Activated CD4-positive, CD25-positive, alpha-beta regulatory T cell treated with anti-CD3 and anti-CD28 coated beads, Interleukin-2, amount 50 U/mL, for 16 hours (primary cell): ENCODE measurements at regions not wholly inside any gene's neighbourhood (a gene's known extent, or its start where the extent isn't known, plus 50 kb on each side); places are given as distances from the start of the nearest gene placed in this dataset.

Experiments used
- DNase-seq: peaks from one replicate; pipeline ENCODE4 v3.0.0-alpha.2; 2020; ENCODE audit warnings: low read depth, low spot score

DNA sequence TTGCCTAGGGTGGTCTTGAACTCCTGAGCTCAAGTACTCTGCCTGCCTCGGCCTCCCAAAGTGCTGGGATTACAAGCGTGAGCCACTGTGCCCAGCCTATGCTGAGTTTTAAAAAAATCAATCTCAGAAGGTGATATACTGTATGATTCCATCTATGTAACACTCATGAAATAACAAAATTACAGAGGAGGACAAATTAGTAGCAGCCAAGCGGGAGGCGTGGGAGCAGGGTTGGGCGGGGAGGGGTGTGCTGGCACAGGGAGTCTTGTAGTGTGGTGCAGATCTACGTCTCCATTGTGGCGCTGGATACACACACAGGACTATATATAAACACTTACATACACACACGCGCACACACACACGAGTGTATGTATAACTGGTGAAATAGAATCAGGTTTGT lies 80.6 kb upstream of the LINGO1 start:
- DNase-seq, result no peak

DNA sequence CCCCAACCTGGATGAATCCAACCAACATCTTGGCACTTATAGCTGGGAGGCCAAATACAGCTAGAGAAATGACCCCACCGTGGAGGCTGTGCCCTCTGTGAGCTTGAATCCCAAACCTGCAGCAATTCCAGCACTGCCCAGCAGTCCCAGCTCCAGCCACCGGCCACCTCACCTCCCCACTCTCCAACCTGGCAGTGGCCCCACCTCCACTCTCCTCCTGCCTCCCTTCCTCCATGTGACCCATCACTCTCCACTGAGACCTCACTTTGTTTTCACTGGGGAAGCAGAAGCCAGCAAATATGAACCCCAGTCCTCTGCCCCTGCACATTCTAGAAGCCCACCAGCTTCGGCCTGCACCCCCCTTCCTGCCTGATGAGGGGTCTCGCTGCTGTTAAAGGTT lies 79.7 kb upstream of the LINGO1 start:
- no peak for DNase-seq

DNA sequence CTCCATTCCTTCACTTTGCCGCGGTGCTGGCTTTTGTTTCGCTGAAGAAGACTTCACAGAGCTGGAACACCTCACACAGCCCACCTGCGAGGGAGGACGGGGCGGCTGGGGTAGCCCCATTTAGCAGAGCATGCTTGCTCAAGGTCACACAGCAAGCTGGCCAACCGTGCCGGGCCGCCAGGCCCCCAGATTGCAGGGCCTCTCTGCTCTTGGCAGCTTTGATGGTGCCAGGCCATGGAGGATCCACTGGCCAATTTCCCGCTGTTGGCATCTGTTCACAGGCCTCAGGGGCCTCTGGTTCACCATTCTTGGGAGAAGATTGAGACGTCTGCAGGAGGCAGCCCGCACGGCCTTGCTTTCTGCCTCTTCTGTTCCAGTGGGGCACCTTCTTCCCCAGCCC lies 77.9 kb upstream of the LINGO1 start:
- no peak for DNase-seq

DNA sequence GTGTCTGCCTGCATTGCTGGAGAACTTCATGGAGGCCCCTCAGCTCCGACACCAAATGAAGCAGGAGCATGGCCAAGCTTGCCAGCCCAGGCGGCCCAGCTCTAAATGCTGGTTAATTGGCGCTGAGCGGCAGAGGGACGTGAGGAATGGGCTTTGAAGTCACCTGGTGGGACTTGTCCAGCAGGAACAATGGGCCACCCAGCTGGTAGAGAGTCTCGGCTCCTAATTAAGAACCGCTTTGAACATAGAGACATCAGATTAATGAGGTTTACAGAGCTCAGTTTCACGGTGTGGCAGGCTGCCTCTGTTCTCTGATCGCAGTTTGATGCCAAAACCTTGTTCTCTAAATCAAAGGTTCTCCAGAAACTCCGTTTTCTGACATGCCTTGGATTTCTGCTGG lies 77.5 kb upstream of the LINGO1 start:
- no peak for DNase-seq

DNA sequence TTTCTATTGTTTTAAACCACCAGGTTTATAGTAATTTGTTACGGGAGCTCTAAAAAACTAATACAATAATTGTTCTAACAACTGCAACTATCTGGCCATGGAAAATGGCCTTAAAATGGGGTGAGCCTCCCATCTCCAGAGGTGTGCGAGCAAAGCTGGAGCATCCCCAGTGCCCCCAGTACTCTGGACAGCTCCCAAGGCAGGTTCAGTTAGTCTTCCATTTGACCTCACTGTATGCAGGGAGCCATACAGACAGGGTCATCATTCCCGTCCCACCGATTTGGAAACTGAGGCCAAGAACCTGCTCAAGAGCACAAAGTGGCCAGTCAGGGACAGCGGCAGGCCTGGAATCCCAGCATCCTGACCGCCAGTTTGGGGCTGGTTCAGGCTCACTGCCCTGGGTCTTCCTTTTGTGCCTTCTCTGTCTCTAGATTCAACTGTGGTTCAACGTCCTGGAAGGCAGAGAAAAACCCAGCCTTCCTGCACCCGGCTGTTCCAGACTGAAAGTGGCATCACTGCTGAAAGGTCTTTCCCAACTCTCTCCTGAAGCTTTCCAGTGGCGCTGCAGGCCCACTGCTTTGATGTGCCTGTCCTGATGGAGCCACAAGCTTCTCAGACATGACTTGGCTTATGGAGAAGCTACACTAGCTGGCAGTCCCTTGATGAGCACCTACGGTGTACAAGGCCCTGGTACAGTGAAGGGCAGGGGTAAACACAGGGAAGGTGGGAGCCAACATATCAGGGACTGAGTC lies 76.6 kb upstream of the LINGO1 start:
- DNase-seq, result no peak

DNA sequence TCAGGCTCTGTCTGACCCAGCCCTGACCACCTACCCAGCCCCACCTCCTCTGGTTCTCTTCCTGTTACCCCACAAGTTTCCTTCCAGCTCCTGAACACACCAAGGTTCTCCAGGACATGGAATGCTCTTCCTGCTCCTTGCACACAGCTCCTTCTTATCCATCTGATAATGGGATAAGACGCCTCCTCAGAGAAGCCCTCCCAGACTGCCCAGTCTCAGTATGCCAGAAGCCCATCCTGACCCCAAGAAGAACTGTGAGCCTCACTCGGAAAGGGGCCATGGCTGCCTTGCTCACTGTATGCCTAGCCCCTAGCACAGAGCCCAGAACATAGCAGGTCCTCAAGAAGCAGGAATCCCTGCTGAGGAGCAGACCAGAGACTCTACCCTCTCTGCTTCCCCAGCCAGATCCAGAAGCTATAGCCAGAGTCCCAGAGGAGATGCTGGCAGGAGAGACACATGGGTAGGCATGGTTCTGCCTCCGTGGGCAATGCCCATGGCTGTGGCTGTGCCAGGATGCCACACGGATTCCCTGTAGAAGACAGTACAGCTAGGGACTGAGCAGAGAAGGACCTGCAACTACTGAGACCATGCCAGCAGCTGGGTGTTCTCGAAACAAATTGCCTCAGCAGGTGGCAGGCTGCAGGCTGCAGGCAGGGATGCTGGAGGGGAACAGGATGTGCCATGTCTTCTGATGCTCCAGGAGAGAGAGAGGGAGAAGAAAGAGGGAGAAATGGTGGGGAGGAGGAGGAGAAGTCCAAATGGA lies 74.0 kb upstream of the LINGO1 start:
- no peak for DNase-seq

DNA sequence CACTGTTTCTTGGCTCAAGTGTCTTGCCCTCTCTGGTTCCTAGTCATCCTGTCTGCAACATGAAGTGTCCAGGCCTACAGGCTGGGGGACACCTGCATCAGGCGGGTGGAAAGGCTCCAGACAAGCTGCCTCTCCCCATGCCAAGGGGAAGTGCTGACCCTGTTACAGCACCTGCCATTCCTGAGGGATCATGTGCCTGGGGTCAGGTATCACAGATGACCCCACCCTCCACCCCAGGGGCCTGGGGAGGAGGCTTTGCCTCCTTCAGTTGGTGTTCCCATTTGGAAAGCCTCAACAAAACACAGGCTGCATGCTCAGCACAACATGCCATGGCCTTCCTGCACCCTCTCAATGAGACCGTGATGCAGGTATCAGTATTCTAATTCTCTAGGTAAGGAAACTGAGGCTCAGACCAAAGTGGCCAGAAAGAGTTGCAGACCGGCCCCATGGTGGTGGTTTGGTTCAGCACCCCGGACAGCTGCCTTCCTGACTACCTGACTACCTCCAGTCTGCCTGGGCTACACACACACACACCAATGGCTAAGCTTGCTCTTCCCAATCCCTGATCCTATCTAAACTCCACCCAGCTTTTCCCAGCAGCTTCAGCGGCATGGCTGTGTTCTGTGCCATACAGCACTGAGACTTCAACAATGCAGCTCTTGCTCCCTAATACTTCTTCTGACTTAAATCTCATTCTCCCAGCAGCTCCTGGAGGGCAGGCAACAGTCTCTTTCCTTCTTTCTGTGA lies 69.7 kb upstream of the LINGO1 start:
- no peak for DNase-seq

DNA sequence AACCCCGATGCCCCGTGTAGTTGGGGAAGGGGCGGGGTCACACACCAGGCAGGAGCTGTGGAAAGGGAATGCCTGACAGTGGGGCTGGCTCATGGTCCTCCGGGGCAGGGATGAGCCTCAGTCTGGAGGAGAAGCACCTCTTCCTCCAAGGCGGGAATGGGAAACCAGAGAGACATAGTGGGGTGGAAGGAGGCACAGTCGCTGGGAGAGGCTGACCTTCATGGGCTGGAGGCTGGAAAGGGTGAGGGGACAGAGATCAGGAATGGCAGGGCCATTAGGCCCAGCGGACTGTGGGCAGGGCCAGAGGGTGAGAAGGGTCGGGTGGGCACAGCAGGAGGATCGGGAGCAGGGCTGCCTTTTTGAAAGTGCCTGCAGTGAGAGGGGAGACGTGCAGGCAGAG lies 65.8 kb upstream of the LINGO1 start:
- no peak for DNase-seq

DNA sequence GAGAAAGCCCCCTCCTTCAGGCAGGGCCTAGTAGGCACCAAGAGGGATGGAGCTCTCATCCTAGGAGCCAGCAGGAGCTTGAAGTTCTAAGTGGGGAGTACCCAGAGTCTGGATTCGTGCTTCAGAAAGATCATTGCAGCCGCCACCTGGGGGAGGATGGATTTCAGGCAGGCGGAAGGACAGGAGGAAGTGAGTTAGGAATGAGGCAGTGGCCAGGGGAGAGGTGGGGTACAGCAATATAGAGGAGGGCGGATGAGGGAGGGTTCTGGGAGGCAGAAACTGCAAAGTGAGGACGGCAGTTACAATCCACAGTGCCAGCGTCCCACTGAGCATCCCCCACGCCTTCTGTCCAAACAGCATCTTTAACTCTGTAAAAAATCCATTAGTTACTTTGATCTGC lies 65.2 kb upstream of the LINGO1 start:
- no peak for DNase-seq

DNA sequence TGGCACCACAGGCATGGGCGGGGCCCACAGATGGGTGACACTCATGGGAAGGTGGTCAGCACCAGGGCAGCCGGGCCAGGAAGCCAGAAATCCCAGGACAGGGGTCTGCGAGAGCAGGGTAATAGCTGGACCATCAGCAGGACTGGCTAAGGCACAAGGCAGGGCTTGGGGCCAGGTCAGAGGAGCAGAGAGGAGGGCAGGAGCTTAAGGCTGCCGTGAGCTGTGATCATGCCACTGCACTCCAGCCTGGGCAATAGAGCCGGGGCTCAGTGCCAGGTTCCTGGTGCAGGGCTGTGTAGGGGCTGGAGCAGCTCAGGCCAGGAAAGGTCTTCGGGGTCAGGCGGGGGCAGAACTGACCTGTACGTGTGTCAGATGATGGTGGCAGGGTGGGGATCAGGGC lies 64.2 kb upstream of the LINGO1 start:
- no peak for DNase-seq

DNA sequence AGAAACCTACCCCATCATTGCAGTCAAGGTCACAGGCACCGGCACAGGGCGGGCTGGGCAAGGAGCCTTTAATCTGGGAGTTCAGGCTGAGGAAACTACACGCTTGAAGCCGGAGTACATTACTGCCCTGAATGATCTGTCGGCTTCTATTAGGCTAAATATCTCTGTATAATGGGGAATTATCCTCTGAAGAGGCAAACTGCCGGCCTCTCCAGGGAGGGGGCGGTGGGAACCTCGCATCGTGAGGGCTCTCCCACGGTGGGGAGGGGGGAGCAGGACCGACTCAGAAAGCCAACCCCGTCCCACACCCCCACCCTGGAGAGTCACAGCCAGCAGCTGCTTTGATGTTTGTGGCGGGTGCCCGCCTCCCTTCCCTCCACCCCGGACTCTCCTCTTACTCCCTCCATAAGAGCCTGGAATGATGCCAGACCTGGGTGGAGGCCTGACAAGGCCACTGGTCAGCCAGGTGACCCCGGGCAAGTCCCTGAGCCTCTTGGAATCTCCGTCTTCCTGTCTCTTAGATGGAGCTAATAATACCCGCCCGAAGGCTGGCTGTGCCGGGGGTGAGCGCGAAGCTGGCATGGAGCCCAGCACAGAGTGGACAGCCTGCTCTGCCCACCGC lies 63.4 kb upstream of the LINGO1 start:
- no peak for DNase-seq

DNA sequence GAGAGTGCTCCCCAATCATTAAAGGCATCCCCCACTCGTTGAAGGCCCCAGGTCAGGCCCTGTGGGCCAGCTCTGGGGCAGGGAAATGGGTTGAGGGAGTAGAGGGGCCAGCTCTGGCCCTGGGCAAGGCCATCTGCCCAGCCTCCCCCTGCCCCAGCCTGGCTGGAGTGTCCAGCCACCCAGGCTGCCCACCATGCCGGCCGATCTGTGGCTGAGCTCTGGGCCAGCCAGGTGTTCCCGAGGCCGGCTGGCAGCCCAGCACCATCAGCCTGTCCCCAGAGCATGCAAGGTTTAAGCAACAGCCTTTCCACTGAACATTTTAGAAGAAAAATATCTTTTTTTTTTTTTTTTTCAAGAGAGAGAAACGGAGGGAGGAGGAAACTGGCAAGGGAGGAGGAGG lies 62.8 kb upstream of the LINGO1 start:
- no peak for DNase-seq

DNA sequence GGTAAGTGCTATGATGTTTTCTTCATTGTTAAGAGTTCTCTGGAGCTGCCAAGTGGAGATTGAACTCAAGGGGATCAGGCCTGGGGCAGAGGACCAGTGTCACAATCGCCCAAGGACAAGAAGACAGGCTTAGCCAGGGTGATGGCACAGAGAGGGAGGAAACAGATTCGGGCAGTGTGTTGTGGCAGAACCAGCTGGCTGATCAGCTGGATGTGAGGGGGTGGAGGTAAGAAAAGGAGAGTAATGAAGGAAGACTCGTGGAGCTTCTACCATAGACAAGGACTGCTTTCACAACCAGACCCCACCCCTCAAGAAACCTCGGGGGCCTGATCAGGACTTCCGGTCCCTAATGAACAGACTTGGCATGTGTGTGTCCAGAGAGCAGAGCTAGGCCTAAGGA lies 60.9 kb upstream of the LINGO1 start:
- DNase-seq, result no peak

DNA sequence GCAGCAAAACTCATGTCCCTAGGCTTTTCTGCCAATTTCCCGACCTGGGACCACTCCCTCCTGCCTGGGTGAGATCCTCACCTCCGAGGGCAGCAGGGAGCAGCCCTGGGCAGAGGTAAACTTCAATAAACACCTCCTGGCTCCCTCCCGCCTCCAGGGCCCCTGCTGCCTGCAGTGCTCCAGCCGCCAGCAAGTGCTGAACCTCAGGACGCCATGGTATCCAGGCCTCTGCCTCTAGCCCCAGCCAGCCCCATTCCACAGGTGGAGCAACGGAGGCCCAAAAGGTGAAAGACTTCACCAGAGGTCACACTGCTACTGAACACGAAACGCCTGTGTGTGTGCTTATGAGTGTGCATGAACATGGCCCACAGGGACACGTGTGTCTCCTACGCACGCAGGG lies 59.9 kb upstream of the LINGO1 start:
- no peak for DNase-seq

DNA sequence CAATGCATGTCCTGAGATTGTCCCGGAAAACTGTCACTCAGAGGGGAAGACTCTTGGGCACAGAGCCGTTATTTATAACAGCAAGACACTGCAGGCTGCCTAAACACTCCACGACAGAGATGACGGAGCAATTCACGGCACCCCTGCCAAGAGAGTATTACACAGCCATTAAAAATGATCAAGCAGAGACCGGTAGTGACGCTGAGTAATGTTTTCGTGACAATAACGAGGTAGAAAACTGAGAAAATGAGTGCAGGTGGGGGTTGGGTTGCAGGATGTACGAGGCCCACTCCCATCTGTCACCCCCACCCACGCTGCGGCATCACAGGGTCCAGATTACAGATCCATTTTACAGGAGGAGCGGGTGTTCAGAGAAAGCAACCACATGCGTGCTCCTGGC lies 58.9 kb upstream of the LINGO1 start:
- no peak for DNase-seq

DNA sequence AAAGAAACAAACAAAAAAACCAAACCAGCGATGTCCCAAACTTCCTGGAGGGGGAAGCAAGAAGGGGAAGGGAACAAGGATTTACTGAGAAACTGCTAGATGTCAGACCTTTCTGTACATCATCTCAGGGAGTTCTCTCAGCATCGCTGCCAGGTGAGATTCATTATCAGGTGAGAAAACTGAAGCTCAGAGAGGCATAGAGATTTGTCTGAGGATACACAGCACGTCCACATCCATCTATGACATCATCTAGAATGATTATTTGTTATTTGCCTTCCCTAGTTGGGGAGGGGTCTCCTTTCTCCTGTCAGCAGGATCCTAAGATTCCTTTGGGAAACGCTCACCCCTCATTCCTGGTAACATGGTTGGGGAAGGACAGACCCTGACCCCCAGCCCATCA lies 57.1 kb upstream of the LINGO1 start:
- DNase-seq, result no peak

DNA sequence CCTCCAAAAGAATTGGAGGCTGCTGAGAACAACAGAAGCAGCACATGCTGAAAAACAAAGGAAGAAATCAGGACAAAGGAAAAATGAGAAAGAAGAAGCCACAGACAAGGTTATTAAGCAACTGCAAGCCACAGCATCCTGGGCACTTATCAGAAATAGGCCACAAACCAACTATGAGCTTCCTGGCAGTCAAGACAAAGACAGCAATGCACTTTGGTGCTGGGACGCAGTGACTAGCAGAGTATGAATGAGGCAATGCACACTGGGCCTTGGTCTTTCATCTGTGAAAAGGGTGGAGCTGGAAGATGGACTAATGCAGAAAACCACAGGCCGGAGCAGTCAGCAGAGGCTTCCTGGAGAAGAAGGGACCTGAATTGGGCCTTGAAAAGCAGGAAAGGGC lies 56.0 kb upstream of the LINGO1 start:
- no peak for DNase-seq

DNA sequence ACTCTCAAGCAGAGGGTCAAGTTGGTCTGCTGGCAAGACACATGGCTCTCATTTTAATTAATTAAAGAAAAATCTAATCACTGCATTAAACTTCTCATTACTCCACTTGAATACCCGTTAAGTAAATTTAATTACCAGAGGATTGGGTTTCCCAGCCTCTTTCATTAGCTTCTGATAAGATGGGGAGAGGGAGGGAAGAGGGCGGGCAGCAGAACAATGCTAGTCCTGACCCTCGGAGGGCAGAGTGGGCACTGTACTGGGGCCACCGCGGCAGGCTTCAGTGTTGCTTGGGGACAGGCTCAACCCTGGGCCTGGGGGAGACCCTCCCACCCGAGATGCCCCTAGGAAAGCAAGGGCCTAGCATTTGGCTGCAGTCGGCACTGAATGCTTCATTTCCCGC lies 55.6 kb upstream of the LINGO1 start:
- no peak for DNase-seq

DNA sequence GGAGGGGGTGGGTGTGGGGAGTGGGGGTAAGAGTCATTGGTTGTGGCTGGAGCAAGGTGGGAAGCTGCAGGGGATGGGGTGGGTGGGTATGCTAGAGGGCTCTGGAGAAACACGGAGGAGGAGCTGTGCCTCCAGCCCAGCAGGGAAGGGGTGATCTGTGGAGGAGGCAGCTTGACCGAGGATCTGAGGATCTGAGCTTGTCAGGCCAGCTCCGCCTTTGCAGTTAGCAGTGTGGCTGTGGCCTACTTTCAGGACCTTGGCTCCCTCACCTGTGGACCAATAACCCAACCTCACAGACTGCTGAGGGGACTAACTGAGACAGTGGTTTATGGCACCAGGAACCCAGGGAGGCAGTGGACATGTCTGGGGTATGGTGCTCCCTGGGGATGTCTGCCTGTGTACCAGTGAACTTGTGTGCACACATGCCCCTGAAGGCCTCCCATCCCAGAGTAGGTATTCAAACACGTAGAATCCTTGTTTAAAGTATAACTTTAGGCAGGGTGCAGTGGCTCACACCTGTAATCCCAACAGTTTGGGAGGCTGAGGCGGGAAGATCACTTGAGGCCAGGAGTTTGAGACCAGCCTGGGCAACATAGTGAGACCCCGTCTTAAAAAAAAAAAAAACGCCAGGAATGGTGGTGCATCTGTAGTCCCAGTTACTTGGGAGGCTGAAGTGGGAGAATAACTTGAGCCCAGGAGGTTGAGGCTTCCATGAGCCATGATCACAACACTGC lies 52.5 kb upstream of the LINGO1 start:
- DNase-seq, result no peak

DNA sequence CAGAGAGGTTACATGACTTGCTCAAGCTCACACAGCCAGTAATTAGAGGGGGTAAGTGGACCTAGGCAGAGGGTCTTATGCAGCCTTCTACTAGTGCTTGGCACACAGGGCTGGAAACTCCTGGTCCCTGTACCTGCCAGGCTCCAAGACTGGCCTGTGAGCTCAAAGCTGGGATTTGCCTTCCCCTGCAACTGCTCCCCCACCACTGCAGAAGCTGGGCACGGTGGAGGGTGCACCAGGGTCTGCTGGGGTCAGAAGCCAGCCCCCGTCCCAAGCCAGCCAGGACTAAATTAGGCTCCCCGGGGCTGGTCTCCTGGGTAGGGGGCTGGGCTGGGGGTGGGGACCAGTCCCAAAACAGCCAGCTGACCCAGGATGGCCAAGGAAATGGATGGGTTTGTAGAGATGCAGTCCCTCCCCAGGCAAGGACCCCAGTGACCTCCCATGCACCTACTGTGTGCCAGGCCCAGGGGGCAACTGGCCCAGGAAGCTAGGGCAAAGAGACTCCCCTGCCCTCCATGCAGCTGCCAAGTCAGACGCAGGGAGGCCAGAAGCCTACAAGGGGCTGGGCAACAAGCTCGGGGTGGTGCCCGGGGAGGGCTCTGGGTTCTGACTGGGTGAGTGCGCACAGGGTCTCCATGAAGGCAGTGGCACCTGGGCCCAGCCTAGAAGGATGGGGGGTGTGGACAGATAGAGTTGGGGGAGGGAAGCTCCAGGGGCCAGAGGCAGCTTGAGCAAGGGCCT lies 51.8 kb upstream of the LINGO1 start:
- no peak for DNase-seq

DNA sequence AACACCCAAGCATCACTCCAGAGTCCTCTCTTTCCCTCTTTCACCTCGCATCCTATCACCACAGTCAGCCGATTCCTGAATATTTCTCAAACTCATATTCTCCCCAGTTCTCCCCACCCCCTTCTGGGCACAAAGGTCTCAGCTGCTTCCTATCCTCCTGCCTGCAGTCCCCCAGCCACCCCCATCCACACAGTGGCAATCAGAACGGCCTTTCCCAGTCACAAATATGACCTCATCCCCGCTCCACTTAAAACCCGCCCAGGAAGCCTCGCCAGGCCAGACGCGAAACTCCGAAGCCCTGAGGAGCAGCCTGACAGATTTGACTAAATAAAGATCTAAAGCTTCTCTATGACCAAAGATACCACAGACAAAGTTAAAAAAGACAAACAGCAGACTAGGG lies 49.9 kb upstream of the LINGO1 start:
- no peak for DNase-seq
